AG09309 (cell line): ENCODE measurements at regions not wholly inside any gene's neighbourhood (a gene's known extent, or its start where the extent isn't known, plus 50 kb on each side); places are given as distances from the start of the nearest gene placed in this dataset.
"Not testable (repeated sequence)": the region's sequence is repeated elsewhere in the genome, so short reads cannot be mapped to it uniquely, and the experiment has no call there.

Source experiments
- DNase-seq: peaks from one replicate; pipeline ENCODE4 v3.0.0-alpha.2; 2010; ENCODE audit warnings: low read depth
- H3K4me3 ChIP-seq: 2 replicates; pipeline ENCODE4 v1.5.1; 2011; ENCODE audit warnings: mild to moderate bottlenecking, low read depth, low read length, moderate library complexity; ENCODE audit not compliant: control insufficient read depth
- TF ChIP-seq, protein P1 (sequence below): IDR thresholded peaks from 2 replicates; pipeline ENCODE4 v1.5.1; 2011; ENCODE audit warnings: mild to moderate bottlenecking, low read depth, low read length, inconsistent platforms; ENCODE audit not compliant: insufficient read depth, control insufficient read depth; ENCODE audit errors: missing control alignments

DNA sequence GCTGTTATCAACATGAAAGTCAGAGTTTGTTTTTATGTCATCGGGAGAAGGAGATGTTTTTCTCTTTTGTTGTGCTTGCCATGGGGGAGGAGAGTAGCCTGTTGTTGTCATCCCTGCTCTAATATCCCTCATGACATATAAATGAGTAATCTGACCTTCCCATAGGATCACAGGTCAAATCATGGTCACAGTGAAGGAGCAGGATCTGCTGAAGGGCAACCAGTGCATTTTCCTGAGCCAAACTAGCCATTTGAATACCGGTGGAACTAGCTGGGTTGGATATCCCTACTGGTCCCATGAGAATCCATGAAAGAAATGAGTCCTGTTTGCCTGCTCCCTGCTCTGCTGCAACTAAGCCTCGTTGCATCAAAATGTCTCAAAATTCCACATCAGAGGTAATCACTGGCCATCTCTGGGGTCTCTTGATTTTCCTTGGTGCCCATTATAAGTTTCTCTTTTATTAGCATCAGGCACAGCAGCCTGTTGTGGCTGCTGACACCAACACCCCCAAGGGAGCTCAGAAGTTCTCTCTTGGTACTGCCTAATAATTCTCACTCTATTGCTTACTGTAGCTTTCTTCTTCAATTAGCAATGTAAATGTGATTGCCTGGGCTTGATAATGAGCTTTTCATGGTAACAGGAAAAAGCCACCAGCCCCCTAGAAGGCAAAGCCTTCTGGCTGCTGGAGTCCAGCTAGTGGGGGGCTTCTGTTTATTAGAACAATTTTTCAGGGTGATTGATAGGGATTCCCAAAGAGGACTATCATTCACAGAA lies 211.4 kb upstream of the ERCC4 start:
- H3K4me3 ChIP-seq: no peak overlapping the region
- no peak for DNase-seq
- TF ChIP-seq, protein P1, sequence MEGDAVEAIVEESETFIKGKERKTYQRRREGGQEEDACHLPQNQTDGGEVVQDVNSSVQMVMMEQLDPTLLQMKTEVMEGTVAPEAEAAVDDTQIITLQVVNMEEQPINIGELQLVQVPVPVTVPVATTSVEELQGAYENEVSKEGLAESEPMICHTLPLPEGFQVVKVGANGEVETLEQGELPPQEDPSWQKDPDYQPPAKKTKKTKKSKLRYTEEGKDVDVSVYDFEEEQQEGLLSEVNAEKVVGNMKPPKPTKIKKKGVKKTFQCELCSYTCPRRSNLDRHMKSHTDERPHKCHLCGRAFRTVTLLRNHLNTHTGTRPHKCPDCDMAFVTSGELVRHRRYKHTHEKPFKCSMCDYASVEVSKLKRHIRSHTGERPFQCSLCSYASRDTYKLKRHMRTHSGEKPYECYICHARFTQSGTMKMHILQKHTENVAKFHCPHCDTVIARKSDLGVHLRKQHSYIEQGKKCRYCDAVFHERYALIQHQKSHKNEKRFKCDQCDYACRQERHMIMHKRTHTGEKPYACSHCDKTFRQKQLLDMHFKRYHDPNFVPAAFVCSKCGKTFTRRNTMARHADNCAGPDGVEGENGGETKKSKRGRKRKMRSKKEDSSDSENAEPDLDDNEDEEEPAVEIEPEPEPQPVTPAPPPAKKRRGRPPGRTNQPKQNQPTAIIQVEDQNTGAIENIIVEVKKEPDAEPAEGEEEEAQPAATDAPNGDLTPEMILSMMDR: no peak

DNA sequence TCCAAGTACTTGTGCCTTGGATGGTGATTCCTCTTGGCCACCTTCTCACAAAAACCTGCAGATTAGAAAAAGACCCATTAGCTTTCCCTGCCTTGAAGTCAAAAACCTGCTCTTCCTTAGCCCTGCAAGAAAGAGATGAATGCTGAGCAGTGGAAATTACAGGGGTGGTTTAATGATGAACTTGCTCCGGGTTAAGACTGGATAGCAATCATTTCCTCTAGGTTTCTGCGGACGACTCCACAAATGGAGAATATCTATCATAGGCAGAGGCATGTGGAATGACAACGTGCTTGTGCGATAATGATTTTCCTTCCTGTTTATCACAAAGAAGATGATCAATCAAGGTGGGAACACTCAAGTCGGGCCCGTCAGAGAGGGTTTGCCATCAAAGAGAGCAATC lies 201.2 kb upstream of the ERCC4 start:
- TF ChIP-seq, protein P1: no peak

DNA sequence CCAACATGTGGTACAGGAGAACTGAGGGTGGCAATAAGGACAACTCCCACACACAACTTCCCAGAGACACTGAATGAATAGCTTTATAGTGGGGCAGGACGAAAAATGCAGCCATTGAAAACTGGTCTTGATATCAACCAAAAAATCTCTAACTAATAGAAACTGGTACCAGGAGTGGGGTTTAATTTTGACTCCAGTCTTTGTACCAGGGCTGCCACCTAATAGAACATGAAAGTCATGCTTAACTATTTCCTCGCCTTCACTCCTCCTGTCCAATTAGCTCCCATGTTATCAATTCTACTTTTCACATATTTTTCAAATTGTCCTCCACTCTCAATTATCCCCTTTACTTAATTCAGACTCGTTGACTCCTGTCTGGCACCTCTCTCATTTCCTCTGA lies 192.0 kb upstream of the ERCC4 start:
- H3K4me3 ChIP-seq: no peak overlapping the region
- TF ChIP-seq, protein P1: no peak
- DNase-seq: no peak

More for the DNA sequence above, 201.2 kb upstream of the ERCC4 start:
- DNase-seq: no peak
- H3K4me3 ChIP-seq: no peak overlapping the region

DNA sequence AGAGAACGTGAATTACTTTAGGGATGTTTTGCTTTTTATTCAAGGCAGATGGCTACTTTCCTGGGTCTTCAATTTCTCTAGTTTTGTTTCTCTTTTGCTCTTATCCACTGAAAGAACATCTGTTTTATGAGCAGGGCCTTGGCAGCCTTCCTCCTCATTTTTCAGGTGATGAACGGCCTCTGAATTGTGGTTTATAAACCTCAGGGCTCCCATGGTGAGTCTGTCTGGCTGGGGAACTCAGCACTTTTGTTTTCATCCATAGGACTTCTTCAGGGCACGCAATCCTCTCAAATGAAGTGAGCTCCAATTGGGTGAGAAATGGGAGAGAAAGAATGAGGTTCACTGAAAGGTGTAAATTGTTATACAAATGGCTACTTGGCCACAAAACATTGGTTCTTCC lies 186.4 kb upstream of the ERCC4 start:
- DNase-seq: no peak
- TF ChIP-seq, protein P1: no peak
- H3K4me3 ChIP-seq: no peak overlapping the region

DNA sequence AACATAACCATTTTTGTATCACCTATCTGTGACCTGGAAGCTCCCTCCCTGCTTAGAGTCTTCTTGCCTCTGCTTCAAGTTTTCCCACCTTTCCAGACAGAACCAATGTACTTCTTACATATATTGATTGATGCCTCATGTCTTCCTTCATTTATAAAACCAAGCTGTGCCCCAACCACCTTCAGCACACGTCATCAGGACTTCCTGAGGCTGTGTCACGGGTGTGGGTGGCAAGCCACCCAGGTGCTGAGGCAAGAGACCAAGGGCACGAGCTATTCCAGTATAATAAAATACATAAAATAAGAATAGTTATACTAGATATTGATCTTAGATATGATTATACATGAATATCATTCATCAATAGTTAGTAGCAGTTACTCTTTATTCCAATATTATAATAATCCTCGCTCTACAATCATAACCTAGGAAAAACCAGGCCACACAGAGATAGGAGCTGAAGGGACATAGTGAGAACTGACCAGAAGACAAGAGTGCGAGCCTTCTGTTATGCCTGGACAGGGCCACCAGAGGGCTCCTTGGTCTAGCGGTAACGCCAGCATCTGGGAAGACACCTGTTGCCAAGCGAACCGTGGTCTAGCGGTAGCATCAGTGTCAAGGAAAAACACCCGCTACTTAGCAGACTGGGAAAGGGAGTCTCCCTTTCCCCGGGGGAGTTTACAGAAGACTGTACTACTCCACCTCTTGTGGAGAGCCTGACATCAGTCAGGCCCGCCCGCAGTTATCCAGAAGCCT lies 180.2 kb upstream of the ERCC4 start:
- DNase-seq, H3K4me3 ChIP-seq: not testable (repeated sequence)

DNA sequence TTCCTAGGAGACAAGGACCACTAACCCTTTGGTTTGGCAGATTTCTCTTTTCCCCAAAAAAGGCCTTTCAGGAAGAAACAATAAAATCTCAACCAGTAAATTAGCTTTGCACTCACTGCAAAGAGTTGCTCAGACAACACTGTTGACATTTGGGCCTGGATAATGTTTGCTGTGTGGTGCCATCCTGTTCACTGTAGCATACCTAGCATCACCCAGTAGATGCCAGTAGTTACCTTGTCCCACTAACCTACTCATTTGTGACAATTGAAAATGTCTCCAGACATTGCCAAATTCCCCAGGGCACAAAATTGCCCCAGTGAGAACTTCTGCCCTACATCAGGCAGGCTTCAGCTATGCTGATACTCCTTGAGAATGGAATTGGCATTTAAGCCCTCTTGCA lies 177.0 kb upstream of the ERCC4 start:
- TF ChIP-seq, protein P1: no peak
- no peak overlapping the region for H3K4me3 ChIP-seq
- no peak for DNase-seq

DNA sequence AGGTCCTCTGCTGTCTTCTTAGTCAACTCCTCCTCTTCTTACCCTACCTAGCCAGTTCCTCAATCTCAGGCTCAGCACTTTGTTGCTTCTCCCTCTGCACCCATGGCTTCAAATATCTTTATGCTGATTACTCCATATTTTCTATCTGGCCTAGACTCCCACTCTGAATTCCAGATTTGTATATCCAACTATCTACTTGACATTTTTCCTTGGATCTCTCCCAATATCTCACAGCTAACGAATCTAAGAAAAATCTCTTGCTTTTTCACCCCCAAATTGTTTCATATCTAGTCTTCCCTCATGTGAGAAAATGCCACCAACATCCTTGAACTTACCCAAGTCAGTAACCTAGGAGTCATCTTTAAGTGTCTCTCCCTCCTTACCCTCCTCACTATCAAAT lies 176.4 kb upstream of the ERCC4 start:
- no peak for DNase-seq
- TF ChIP-seq, protein P1: no peak
- no peak overlapping the region for H3K4me3 ChIP-seq
